Natural killer cell (primary cell): ENCODE measurements at regions not wholly inside any gene's neighbourhood (a gene's known extent, or its start where the extent isn't known, plus 50 kb on each side); places are given as distances from the start of the nearest gene placed in this dataset.

Experiments
- ATAC-seq, 3 donors: fragments of 150-1000 bp in 2 of 3; fragments of 200-7000 bp in 1 of 3; cut with Tn5 transposase; 1 replicate in 1 of 3; 2 replicates in 2 of 3; pipeline ENCODE4 v1.10.0; 2021; ENCODE audit warnings: mild to moderate bottlenecking in 2 of 3, moderate library complexity in 2 of 3
- DNase-seq, 2 donors: peaks; one replicate each; pipeline versions ENCODE4 v3.0.0 to v3.0.0-alpha.2; 2013 to 2021; ENCODE audit warnings: mixed read lengths in 1 of 2
- H3K27ac ChIP-seq: one replicate; pipeline ENCODE4 v1.5.1; 2013; ENCODE audit warnings: mild to moderate bottlenecking, low read length
- H3K27me3 ChIP-seq: one replicate; pipeline ENCODE4 v1.6.1; 2013; ENCODE audit warnings: low read length; ENCODE audit not compliant: control insufficient read depth, insufficient read depth
- H3K36me3 ChIP-seq: one replicate; pipeline ENCODE4 v1.6.1; 2013; ENCODE audit warnings: low read length; ENCODE audit not compliant: control insufficient read depth, insufficient read depth
- H3K4me1 ChIP-seq: one replicate; pipeline ENCODE4 v1.6.1; 2013; ENCODE audit warnings: low read length; ENCODE audit not compliant: control insufficient read depth, insufficient read depth
- H3K4me3 ChIP-seq: one replicate; pipeline ENCODE4 v1.5.1; 2013; ENCODE audit warnings: low read length
- H3K9me3 ChIP-seq: one replicate; pipeline ENCODE4 v1.6.1; 2013; ENCODE audit warnings: low read length; ENCODE audit not compliant: control insufficient read depth, insufficient read depth
- H3K27ac Mint-ChIP-seq, 2 donors: one replicate each; pipeline ENCODE4 v1.8.0; 2022; ENCODE audit warnings: mild to moderate bottlenecking in 2 of 2, mixed read lengths in 2 of 2, moderate library complexity in 1 of 2
- H3K27me3 Mint-ChIP-seq, 2 donors: one replicate each; pipeline ENCODE4 v1.8.0; 2022; ENCODE audit warnings: low read depth in 2 of 2, mixed read lengths in 2 of 2
- H3K36me3 Mint-ChIP-seq: one replicate; pipeline ENCODE4 v1.8.0; 2022; ENCODE audit warnings: mixed read lengths
- H3K4me1 Mint-ChIP-seq, 2 donors: one replicate each; pipeline ENCODE4 v1.8.0; 2022; ENCODE audit warnings: mixed read lengths in 2 of 2
- H3K4me3 Mint-ChIP-seq: one replicate; pipeline ENCODE4 v1.8.0; 2022; ENCODE audit warnings: mild to moderate bottlenecking, moderate library complexity, mixed read lengths
- H3K9me3 Mint-ChIP-seq, 2 donors: one replicate each; pipeline ENCODE4 v1.8.0; 2022; ENCODE audit warnings: mixed read lengths in 2 of 2
- WGBS: methylation state at CpG from one replicate; pipeline ENCODE4 v1.1.7; 2013; ENCODE audit warnings: missing lambda C conversion rate; ENCODE audit not compliant: insufficient coverage; 5-methylcytosine and 5-hydroxymethylcytosine counted together
- intact Hi-C: fragments of 100-400 bp; cut with micrococcal nuclease; formaldehyde crosslinking; loops from one replicate; pipeline ENCODE4 v1.14.2; 2022
- TF ChIP-seq, protein P1 (sequence below): fragments of 200-600 bp; IDR thresholded peaks from one replicate; pipeline ENCODE4 v1.8.0; 2022; ENCODE audit warnings: antibody characterized with exemption

DNA sequence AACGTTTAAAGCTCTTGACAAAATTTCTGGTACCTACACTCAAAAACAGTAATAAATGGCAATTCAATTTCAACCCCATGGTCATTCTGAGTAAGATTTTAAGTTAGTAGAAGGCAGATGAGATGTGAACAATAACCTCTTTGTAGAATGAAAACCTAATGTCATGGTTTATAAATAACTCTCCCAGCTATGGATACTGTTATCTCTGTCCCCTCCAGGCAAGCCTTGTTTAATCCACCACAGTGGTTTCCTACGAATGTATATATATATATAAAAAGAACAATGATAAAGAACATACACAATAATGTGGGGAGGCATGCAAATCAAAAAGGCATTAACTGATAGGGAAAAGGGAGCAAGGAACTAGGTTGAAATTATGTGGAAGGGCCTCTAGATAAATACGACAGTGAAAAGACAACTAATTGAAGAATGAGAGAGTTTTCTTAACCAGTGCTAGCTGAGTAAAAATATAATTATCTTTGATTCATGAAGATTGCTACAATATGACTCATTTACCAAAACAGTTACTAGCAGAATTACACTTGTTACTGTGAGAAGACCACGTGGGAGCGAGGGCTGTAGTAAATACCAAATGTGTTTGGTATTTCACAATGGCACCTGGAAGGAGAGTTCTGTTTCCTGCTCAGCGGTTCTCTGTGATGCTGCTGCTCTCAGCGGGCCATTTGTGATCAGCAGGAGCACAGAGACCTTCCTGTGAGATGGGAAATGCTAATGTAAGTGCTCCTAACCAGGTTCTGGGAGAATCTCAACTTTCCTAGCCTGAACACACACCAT, 173.7 kb downstream of the MBOAT1 start:
- DNase-seq (no peak), ATAC-seq (peak; percentile 46 to 80 (median 56))
- intact Hi-C loops, result no loop called here
- Mint-ChIP-seq H3K27me3 (peaks cover 3 to 17% of the 10 kb centered on the region in 2 donors), H3K36me3 (no peaks in the 10 kb centered on the region), H3K27ac (peak overlapping the region in 1 of 2 donors; percentile 19), H3K4me1 (peaks cover 7 to 16% of the 10 kb centered on the region in 2 donors), H3K4me3 (no peak overlapping the region), H3K9me3 (no peaks in the 10 kb centered on the region)
- Histone ChIP-seq H3K4me3 (no peak overlapping the region), H3K27me3 (no peaks in the 10 kb centered on the region), H3K4me1 (no peaks in the 10 kb centered on the region), H3K9me3 (no peaks in the 10 kb centered on the region), H3K36me3 (no peaks in the 10 kb centered on the region), H3K27ac (no peak overlapping the region)
- 55% methylated on average over 5 of the region's 7 CpGs for WGBS
- TF ChIP-seq, protein P1, sequence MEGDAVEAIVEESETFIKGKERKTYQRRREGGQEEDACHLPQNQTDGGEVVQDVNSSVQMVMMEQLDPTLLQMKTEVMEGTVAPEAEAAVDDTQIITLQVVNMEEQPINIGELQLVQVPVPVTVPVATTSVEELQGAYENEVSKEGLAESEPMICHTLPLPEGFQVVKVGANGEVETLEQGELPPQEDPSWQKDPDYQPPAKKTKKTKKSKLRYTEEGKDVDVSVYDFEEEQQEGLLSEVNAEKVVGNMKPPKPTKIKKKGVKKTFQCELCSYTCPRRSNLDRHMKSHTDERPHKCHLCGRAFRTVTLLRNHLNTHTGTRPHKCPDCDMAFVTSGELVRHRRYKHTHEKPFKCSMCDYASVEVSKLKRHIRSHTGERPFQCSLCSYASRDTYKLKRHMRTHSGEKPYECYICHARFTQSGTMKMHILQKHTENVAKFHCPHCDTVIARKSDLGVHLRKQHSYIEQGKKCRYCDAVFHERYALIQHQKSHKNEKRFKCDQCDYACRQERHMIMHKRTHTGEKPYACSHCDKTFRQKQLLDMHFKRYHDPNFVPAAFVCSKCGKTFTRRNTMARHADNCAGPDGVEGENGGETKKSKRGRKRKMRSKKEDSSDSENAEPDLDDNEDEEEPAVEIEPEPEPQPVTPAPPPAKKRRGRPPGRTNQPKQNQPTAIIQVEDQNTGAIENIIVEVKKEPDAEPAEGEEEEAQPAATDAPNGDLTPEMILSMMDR, result no peak

DNA sequence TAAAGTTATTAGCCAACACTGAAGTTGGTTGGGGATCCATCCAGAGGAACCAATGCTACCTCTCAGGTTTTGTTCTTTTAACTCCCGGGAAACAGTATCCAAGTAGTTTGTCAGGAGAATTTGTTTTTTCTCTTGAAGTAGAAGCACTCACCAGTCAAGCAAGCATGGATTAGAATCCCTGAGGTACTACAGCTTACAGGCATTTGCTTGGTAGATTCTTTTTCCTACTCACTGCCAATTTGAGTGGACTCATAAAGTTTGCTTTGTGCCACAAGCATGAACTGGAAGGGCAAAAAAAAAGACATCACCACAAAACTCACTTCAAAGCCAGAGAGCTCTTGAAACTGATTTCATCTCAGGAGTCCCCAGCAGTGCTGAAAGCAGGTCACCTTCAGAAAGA, 167.4 kb downstream of the MBOAT1 start:
- Mint-ChIP-seq H3K4me1 (no peaks in the 10 kb centered on the region), H3K9me3 (no peaks in the 10 kb centered on the region), H3K27me3 (no peaks in the 10 kb centered on the region), H3K36me3 (no peaks in the 10 kb centered on the region), H3K27ac (no peak overlapping the region), H3K4me3 (no peak overlapping the region)
- Histone ChIP-seq H3K4me3 (no peak overlapping the region), H3K36me3 (no peaks in the 10 kb centered on the region), H3K27me3 (no peaks in the 10 kb centered on the region), H3K9me3 (no peaks in the 10 kb centered on the region), H3K27ac (no peak overlapping the region), H3K4me1 (no peaks in the 10 kb centered on the region)
- ATAC-seq, result no peak
- intact Hi-C loops, result no loop called here
- WGBS, result 95% methylated on average over 1 of the region's 1 CpG
- TF ChIP-seq, protein P1, result no peak
- no peak for DNase-seq
